KOPT-K1 (cell line): ENCODE measurements at regions not wholly inside any gene's neighbourhood (a gene's known extent, or its start where the extent isn't known, plus 50 kb on each side); places are given as distances from the start of the nearest gene placed in this dataset.
"Not testable (repeated sequence)": the region's sequence is repeated elsewhere in the genome, so short reads cannot be mapped to it uniquely, and the experiment has no call there.

ENCODE experiments used
- H3K27ac ChIP-seq: fragments of 200-600 bp; sonication (generic); 2 replicates; pipeline ENCODE4 v1.5.1; 2016; ENCODE audit warnings: antibody characterized with exemption, mild to moderate bottlenecking, low read depth, low read length; ENCODE audit not compliant: poor library complexity, severe bottlenecking
- H3K36me3 ChIP-seq: fragments of 200-600 bp; sonication (generic); 2 replicates; pipeline ENCODE4 v1.5.1; 2017; ENCODE audit warnings: antibody characterized with exemption, mild to moderate bottlenecking, low read length, moderate library complexity; ENCODE audit not compliant: insufficient read depth
- H3K9me3 ChIP-seq: fragments of 200-600 bp; sonication (generic); 2 replicates; pipeline ENCODE4 v1.5.1; 2017; ENCODE audit warnings: antibody characterized with exemption, low read length, mild to moderate bottlenecking; ENCODE audit not compliant: insufficient read depth, poor library complexity, severe bottlenecking

DNA sequence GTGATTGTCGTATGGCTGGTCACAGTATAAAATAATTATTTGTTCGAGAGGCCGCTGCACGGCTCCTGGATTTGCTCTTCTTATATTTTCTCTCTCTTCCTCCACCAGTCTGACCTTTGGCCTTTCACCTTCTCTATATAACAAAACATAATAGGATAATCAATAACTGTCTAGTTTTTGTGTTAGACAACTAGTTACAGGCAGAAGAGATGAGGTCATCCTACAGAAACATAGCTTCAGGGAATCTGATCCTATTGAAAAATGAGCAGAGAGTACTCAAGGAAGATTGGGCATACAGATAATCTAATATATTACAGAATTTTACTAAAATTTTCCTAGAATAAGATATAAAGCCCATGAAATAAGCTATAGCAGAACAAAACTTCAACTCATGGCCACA is 731.3 kb upstream of the SLC39A10 start:
- Histone ChIP-seq H3K36me3 (no peaks in the 10 kb centered on the region), H3K27ac (no peak overlapping the region), H3K9me3 (no peaks in the 10 kb centered on the region)

GRCh38 chr2:194917519-194917918 is 739.5 kb upstream of the SLC39A10 start:
- no peaks in the 10 kb centered on the region for H3K36me3 ChIP-seq
- H3K27ac ChIP-seq = no peak overlapping the region
- H3K9me3 ChIP-seq = no peaks in the 10 kb centered on the region

- H3K9me3 ChIP-seq = no peaks in the 10 kb centered on the region
- no peak overlapping the region for H3K27ac ChIP-seq
- H3K36me3 ChIP-seq = no peaks in the 10 kb centered on the region
Observed at GRCh38 chr2:194915485-194915884, 741.5 kb upstream of the SLC39A10 start.

DNA sequence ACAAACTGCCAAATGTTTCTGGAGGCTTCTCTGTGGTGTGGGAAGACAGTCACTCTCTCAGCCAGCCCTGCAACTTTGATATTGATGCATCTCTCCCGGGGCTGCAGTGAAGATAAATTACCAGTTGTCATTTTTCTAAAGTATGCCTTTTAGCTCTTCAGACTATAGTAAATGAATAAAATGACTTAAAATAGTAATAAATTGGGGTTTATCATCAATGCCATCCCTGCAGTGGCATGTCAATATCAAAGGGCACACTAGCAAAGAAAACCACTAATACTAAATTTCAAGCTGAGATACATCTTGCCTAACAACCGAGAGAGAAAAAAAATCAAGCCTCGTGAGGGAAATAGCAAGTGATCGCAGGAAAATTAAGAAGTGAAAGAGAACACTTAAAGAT is 749.5 kb upstream of the SLC39A10 start:
- H3K27ac ChIP-seq = no peak overlapping the region
- H3K9me3 ChIP-seq = no peaks in the 10 kb centered on the region
- no peaks in the 10 kb centered on the region for H3K36me3 ChIP-seq

DNA sequence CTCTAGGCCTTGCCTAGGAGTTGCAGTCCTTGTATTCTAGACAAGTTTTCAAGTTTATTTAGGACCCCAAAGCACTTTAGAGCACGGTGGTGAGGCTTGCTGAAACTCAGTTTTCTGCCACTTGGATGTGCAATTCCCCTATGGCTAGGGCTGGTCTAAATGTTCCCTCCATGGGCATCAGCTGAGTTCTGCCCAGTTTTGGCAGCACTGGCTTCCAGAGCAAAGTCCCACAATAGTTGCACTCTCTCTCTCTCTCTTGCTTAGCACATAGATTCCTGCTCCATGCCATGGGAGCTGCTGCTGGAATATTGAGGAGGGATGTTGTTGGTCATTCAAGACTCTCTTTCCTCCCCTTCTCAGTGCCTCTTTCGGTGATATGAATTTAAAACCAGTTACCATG is 760.2 kb upstream of the SLC39A10 start:
- Histone ChIP-seq H3K9me3 (no peaks in the 10 kb centered on the region), H3K27ac (no peak overlapping the region), H3K36me3 (no peaks in the 10 kb centered on the region)

- H3K27ac ChIP-seq = no peak overlapping the region
- H3K9me3 ChIP-seq = no peaks in the 10 kb centered on the region
- H3K36me3 ChIP-seq = no peaks in the 10 kb centered on the region
Observed at GRCh38 chr2:194883711-194884110, 773.3 kb upstream of the SLC39A10 start.

- no peaks in the 10 kb centered on the region for H3K9me3 ChIP-seq
- no peak overlapping the region for H3K27ac ChIP-seq
- no peaks in the 10 kb centered on the region for H3K36me3 ChIP-seq
Observed at GRCh38 chr2:194870974-194871535, 786.0 kb upstream of the SLC39A10 start.

- H3K9me3 ChIP-seq = no peaks in the 10 kb centered on the region
- H3K36me3 ChIP-seq = no peaks in the 10 kb centered on the region
- no peak overlapping the region for H3K27ac ChIP-seq
Observed at GRCh38 chr2:194867328-194867727, 789.7 kb upstream of the SLC39A10 start.

- Histone ChIP-seq H3K27ac (no peak overlapping the region), H3K9me3 (no peaks in the 10 kb centered on the region), H3K36me3 (no peaks in the 10 kb centered on the region)
Observed at GRCh38 chr2:194854941-194855340, 802.1 kb upstream of the SLC39A10 start.

- Histone ChIP-seq H3K9me3 (no peaks in the 10 kb centered on the region), H3K36me3 (no peaks in the 10 kb centered on the region), H3K27ac (no peak overlapping the region)
Observed at GRCh38 chr2:194842871-194843270, 814.2 kb upstream of the SLC39A10 start.

- H3K27ac ChIP-seq, H3K36me3 ChIP-seq, H3K9me3 ChIP-seq: not testable (repeated sequence)
Observed at GRCh38 chr2:194834371-194834770, 822.7 kb upstream of the SLC39A10 start.

- H3K27ac ChIP-seq = no peak overlapping the region
- no peaks in the 10 kb centered on the region for H3K9me3 ChIP-seq
- no peaks in the 10 kb centered on the region for H3K36me3 ChIP-seq
Observed at GRCh38 chr2:194826241-194826640, 830.8 kb upstream of the SLC39A10 start.

DNA sequence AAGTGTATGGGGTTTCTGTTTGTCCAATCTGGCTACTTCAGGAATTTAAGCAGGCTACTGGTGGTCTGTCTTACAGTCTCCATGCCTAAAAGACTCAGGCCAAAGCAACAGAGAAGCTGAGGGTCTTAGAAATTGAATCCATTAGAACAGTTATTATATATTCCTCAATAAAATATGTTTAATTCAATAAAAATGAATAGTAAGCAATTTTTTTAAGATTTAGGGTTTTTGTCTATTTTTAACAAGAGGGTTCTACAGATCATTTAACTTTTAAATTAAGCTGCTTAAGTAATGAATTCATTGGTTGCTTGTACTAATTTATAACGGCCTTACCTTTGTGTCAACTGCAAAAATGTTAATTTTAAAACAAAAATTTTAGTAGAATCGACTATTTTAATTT is 832.6 kb upstream of the SLC39A10 start:
- Histone ChIP-seq H3K36me3 (no peaks in the 10 kb centered on the region), H3K9me3 (no peaks in the 10 kb centered on the region), H3K27ac (no peak overlapping the region)

GRCh38 chr2:194822657-194823056 is 834.4 kb upstream of the SLC39A10 start:
- Histone ChIP-seq H3K36me3 (no peaks in the 10 kb centered on the region), H3K9me3 (no peaks in the 10 kb centered on the region), H3K27ac (no peak overlapping the region)

DNA sequence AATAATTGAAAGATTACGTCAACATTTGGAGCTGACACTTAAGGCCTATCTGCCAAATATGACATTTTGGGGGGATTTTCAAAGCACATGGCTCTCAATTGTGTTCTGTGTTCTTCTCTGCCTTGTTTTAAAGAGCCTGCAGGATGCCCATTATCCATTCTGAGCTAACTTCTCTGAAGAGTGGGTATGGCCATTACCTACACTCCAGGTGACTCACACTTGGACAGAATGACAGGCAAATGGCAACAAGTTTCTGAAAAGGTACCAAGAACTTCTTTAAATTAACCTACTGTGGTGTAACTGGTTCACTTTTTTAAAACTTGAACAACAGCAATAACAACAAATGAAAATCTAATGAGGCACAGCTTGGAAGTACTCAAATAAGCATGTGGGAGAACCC is 834.9 kb upstream of the SLC39A10 start:
- Histone ChIP-seq H3K9me3 (no peaks in the 10 kb centered on the region), H3K27ac (no peak overlapping the region), H3K36me3 (no peaks in the 10 kb centered on the region)

DNA sequence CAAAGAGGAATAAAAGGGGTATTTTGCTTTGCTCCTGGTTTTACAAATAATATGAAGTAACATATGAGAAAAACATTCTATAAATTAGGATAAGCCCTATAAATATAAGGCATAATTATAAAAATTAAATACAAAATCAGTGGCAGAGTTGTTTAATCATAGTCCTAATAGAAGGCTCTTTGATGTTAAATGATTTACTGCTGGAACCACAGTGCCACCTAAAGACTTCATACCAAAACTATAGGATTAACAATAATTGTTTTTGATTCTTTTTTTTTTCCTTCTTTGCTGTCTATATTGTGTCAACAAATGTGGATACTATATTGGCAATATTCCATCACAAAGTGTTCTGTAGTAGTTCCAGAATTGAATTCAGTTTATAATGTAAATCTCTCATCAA is 837.7 kb upstream of the SLC39A10 start:
- Histone ChIP-seq H3K9me3 (no peaks in the 10 kb centered on the region), H3K36me3 (no peaks in the 10 kb centered on the region), H3K27ac (no peak overlapping the region)

DNA sequence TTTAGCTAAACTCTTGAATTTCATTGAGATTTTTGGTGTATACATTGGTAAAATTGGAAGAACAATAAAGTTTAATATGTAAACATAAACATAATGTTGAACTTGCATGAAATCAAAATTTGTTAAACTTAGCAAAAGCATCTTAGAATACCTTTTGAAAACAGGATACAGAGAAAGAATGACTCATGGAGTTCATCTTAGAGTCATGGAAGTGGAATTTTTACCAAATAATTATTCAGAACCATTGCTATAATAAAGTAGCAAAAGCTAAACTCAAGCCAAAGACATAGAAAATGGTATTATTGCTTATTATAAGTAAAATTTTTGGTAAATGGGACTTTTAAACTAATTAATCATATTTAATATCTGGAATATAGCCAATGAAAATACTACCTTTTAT is 841.6 kb upstream of the SLC39A10 start:
- no peaks in the 10 kb centered on the region for H3K36me3 ChIP-seq
- H3K27ac ChIP-seq = no peak overlapping the region
- no peaks in the 10 kb centered on the region for H3K9me3 ChIP-seq
